ENCODE measurements at regions not wholly inside any gene's neighbourhood (a gene's known extent, or its start where the extent isn't known, plus 50 kb on each side); places are given as distances from the start of the nearest gene placed in this dataset.

DNA sequence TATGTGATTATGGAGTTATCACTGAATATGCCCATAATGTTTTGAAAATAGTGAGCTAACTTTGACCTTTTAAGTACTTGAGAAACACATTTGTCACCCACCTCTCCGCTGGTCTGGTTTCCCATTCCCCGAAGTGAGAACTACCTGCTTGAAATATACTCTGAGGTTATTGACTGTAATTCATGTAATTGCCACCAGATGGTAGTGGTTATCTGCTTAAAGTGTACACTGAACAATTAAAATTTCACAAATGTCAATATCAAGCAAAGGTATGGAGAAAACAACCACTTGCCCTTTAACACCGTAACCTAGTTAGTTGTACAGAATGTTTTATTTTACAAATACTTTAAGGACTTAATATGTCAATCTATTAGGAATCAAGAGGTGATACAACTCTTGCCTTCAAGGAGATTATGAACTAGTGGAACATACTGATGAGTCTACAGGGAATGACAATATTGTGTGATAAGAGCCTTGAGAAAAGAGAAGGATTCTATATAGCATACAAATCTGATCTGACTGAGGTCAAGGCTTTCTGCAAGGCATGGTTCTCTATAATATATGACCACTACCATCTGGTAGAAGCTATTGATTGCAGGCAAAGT is 316.8 kb upstream of the KCNH7 start:
- TF ChIP-seq GATA3 (IDR thresholded peaks at IDR 0.05; ENCODE audit: low read depth, low read length) (no peak), GATA2 (IDR thresholded peaks at IDR 0.05; ENCODE audit: low read depth, low read length) (no peak)

Data from SH-SY5Y (cell line).